Adrenal gland (tissue), 5 donors: ENCODE measurements at regions not wholly inside any gene's neighbourhood (a gene's known extent, or its start where the extent isn't known, plus 50 kb on each side); places are given as distances from the start of the nearest gene placed in this dataset.

ENCODE experiments used
- POLR2A ChIP-seq, 2 donors: fragments of 450-650 bp; IDR thresholded peaks; one replicate each; pipeline ENCODE4 v1.6.1; 2017; ENCODE audit warnings: antibody characterized with exemption in 2 of 2, mild to moderate bottlenecking in 2 of 2, moderate library complexity in 1 of 2
- TF ChIP-seq, protein P1 (sequence below), 6 experiments: fragments of 450-650 bp in 4 of 6; fragments of 200-600 bp in 2 of 6; sonication (generic) in 1 of 6; IDR thresholded peaks; 1 replicate in 5 of 6; 2 replicates in 1 of 6; pipeline versions ENCODE4 v1.5.1 to v1.8.0; 2016 to 2021; ENCODE audit warnings: antibody characterized with exemption in 6 of 6, mild to moderate bottlenecking in 2 of 6, moderate library complexity in 1 of 6
- donor health status: DM: no; HTN: no; CAD: no.

GRCh38 chr10:62643606-62644587 lies 160.6 kb upstream of the ADO start:
- TF ChIP-seq, protein P1, sequence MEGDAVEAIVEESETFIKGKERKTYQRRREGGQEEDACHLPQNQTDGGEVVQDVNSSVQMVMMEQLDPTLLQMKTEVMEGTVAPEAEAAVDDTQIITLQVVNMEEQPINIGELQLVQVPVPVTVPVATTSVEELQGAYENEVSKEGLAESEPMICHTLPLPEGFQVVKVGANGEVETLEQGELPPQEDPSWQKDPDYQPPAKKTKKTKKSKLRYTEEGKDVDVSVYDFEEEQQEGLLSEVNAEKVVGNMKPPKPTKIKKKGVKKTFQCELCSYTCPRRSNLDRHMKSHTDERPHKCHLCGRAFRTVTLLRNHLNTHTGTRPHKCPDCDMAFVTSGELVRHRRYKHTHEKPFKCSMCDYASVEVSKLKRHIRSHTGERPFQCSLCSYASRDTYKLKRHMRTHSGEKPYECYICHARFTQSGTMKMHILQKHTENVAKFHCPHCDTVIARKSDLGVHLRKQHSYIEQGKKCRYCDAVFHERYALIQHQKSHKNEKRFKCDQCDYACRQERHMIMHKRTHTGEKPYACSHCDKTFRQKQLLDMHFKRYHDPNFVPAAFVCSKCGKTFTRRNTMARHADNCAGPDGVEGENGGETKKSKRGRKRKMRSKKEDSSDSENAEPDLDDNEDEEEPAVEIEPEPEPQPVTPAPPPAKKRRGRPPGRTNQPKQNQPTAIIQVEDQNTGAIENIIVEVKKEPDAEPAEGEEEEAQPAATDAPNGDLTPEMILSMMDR (IDR thresholded peaks at IDR 0.05), result no peak
- no peak for TF ChIP-seq POLR2A (IDR thresholded peaks at IDR 0.05)
